AG08396 (cell line): ENCODE measurements at regions not wholly inside any gene's neighbourhood (a gene's known extent, or its start where the extent isn't known, plus 50 kb on each side); places are given as distances from the start of the nearest gene placed in this dataset.
"Not testable (repeated sequence)": the region's sequence is repeated elsewhere in the genome, so short reads cannot be mapped to it uniquely, and the experiment has no call there.

Experiments
- DNase-seq: peaks from one replicate; pipeline ENCODE4 v3.0.0; 2012; ENCODE audit warnings: low spot score, mixed read lengths

DNA sequence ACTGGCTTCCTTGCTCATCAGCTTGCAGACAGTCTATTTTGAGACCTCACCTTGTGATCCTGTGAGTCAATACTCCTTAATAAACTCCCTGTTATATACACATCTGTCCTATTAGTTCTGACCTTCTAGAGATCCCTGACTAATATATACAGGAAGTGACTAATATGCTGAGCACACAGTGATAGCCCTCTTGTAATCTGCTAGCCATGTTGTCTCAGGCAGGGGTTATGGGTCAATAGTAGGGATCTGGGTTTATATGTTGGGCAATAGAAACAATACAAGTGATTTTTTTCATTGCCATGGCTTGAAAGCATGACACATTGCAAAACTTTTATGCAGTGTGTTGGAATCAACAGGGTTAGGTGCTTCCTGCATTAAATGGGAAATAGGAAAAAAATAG, 562.2 kb downstream of the GALC start:
- DNase-seq, result peak; percentile 39

DNA sequence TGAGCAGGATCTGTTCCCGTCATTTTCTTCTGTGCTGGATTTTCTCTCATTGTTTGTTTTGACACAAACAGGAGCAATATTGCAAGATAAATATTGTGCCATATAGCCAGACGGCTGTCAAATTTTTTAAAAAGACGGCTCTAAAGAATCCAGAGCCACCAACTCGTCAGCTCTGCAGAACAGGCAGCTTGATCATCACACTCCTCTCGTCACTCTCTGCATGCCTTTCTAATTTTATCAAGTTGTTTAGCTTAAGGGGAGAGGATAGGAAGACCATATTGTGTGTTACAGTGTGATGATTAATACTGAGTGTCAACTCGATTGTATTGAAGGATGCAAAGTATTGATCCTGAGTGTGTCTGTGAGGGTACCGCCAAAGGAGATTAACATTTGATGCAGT, 562.8 kb downstream of the GALC start:
- peak; percentile 4 for DNase-seq

DNA sequence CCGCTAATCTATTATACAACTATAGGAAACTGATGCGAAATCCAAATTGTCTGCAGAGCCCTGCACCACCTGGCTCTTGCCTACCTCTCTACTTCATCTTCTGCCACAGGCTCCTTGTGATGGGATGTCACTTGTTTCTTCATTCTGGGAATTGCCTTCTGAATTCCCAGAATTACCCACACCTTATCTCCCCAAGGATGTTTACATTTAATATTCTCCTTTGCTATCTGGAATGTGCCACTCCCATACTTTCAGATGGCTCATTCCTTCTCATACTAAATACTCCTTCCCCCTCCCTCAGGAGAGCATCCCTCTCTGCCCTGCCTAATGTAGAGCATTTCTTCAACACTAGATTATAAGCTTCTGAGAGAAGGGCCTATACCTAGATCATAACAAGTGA, 573.1 kb downstream of the GALC start:
- no peak for DNase-seq

DNA sequence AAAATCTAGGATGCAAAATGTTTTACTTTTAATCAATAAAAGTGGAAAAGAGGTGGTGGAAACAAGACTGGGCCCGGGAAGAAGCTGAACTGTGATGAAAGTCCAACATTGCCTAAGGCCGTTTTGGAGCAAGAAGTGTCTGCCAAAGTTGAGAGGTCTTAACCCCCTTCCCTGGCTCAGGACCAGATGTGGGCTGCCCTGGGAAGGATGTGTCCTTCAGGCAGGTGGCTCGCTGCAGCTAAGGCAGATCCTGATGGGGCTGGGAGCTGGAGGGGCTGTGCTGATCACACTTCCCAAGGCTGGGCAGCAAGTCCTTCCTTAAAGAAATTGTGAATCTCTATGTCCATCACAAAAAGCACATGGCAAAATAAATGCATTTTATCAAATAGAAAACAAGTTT, 581.6 kb downstream of the GALC start:
- DNase-seq, result no peak

DNA sequence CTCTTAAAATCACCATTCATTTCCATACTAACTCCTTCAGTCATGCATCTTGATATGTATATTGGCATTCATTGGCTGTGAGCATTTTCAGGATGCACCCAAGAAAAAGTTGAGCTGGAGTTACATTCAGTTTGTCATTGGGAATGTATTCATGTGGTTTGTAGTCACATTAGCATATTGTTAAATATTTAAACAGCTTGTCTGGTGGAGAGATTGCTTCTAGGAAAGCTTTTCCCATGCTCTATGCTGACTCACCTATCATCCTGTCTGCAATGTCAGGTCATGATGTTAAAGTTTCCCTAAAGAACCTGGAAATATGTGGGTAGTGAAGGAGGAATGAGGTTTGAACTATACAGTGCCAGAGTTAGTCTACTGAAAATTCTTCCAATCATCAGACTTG, 583.6 kb downstream of the GALC start:
- DNase-seq, result peak; percentile 13

DNA sequence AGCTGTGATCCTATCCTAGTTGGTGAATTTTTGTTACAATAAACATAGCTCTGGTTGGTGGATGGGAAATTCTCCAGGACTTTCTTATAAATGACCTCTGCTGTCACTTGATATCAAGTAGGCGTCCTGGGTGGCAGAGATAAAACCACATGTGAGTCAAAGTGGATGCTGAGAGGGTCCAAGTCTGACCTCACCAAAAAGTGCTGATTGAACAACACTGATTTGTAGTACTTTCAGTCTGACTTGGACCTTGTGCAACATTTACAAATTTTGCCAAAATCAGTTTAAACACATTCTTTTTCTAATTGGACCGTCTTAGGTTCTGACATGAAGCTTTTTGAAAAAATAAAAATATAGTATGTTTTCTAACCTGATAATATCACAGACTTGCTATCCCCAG, 585.6 kb downstream of the GALC start:
- no peak for DNase-seq

DNA sequence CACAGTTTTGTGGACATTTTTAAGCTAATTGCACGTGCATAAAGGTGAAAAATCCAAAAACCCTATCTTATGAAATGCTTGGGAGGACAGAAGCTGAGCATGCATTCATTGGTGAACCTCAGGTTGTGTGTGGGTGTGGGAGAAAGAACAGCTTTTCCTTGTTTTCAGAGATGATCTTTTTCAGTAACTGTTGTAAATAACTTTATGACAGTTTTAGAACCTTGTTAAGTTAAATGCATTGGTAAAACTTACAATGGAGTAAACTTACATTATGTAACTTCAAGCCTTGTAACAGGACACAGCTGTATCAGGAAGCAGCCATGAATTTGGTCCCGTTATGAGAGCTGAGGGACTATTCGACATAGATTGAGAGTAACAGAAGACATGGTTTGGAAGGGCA, 587.4 kb downstream of the GALC start:
- DNase-seq, result no peak

DNA sequence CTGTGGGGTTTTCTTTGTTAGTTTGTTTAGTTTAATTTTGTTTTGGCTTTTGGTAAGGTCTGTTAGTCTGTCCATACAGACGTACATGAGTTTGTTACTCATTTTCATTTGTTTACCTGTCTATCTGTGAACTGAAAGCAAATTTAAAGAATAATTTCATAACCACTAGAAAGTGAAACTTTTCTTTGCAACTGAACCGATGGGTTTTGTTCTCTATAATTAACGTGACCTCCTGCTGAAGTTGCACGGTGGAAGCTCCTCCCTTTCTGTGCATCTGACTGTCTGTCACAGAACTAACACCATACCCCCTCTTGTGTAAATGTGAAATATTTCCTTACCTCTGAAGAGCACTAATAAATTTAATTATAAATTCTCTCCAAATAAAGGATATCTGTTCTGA, 595.5 kb downstream of the GALC start:
- DNase-seq, result no peak

DNA sequence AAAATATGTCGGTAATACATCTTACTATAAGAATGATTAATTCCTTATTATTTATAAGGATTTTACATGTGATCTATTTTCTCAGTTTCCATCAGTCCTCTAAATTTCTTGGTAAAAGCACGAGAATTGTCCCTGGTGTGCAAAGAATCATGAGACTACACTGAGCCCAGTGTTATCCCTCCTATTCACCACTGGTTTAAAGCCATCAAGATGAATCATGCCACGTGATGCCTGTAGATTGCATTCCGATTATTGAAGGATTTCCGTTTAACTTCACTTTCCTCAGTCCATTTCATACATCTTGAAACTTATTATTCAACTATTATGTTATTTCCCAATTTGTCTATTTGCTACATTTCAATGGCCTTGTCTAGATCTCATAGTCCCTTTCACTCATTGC, 601.9 kb downstream of the GALC start:
- no peak for DNase-seq

DNA sequence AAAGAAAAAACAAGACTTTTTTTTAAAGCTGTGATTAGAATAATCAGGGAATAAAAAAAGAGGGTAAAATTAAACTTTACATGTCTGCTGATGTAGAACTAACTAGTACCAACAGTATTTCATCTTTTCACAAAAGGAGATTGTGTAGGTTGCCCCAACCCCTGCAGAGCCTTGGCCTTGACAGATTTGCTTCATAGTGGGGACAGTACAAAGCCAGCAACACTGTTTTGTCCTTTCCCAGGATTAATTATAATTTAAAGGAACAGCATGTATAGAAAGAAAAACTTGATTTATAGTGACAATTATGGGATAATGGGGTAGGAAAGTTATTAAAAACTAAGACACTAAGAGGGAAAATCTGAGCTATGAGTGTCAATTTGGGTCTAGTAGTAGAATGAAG, 604.0 kb downstream of the GALC start:
- no peak for DNase-seq

DNA sequence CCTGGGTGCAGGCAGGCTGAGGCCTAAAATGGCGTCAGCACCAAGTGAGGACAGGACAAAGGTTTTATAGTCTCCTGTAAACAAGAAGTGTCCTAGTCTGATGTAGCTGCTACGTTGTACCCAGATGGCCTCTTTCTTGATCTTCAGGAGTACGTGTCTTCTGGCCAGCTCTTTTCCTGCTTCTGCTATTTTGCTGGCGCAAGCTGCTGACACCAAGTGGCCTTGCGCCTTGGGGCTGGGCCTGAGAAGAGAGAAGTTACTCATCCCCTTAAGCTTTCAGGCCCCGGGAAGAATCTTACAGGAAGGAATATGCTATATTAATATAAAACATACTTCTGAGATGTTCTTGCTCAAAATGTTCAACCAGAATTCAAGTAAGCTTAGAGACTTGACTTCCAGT, 605.2 kb downstream of the GALC start:
- no peak for DNase-seq

DNA sequence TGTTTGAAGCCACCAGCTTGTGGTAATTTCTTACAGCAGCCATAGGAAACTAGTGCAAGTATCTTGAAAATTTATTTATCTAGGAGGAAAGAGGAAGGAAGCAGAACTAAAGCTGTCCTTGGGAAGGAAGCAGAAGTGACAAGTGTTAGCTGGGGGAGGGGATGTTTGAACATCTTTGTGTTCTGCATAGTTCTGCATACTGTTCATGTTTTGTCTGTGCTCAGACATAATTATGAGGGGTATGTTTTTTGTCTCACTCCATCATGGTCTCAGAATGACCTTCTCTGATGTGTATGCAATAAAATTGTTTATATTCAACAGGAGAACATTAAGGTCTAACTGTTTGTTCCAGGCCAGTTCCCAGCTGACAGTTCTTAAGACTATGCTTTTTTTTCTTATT, 606.5 kb downstream of the GALC start:
- DNase-seq, result no peak

DNA sequence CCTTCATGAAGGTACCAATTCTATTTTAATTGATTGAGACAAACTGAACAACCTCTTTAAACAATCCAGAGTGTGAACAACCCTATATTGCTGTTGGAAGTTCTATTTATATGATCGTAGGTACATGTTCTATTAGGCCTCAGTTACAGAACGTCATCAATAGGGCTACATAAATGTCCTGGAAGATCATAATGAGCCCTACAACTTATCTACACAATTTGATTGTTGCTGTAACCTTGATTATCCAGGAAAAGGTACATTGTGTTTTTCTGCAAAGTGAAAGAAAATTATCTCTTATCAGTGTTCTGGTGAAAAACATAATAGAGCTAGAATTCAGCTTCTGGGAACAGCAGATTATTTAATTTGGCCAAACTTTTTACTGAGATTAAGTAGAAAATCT, 612.9 kb downstream of the GALC start:
- DNase-seq, result no peak

DNA sequence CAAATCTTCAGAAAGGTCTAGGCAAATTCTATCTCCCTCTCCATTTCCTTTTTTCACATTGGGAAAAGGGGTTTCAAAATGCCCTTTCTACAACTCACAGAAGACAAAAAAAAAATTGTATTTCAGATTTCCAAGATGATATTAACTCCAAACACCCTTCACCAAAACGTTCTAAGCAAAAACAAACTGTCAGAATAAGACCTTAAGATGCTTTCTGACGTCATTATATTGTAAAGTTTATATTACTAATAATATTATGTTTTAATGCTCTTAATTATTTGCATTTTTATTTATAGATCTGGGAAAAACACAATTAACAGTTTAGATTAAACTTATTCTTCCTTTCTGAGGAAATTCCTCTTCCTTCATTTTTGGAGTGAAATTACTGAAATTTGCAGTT, 624.2 kb downstream of the GALC start:
- DNase-seq, result no peak

DNA sequence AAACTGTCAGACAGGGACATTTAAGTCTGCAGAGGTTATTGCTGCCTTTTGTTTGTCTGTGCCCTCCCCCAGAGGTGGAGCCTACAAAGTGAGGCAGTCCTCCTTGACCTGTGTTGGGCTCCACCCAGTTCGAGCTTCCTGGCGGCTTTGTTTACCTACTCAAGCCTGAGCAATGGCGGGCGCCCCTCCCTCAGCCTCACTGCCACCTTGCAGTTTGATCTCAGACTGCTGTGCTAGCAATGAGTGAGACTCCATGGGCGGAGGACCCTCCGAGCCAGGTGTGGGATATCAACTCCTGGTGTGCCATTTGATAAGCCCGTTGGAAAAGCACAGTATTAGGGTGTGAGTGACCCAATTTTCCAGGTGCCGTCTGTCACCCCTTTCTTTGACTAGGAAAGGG, 632.7 kb downstream of the GALC start:
- not testable (repeated sequence) for DNase-seq

DNA sequence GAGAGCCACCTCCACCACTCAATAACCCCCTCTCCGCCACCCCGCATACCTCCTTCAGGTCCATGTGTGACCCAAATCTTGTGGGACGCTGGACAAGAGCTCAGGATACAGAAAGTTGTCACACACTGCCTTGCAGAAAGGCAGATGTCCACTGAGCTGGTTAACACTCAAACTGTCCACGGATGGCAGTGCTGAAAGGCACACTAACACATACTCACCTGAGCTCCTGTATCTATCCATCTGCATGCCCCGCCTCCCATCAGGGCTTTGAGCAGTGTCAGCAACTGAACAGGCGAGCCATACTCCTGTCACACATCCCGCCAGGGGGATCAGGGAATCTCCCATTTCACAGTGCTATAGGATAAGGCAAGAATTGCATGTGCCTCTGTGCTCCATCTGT, 642.0 kb downstream of the GALC start:
- no peak for DNase-seq

DNA sequence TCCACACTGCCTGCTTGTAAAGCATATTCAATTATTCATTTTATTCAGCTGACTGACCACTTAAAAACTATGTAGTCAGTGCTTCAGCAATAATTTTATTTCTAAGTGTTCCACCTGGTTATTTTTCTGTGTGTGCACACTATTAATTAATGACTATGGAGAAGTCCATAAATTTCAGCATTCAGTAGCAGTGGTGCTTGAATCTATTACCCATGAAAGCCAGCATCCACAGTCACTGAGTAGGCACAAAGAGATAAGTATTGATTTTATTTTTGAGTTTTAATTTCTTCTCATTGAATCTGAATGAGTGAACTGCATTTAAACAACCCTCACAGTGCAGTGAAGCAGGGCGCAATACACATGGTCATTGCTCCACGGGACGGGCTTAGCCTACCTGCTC, 643.1 kb downstream of the GALC start:
- DNase-seq, result no peak

DNA sequence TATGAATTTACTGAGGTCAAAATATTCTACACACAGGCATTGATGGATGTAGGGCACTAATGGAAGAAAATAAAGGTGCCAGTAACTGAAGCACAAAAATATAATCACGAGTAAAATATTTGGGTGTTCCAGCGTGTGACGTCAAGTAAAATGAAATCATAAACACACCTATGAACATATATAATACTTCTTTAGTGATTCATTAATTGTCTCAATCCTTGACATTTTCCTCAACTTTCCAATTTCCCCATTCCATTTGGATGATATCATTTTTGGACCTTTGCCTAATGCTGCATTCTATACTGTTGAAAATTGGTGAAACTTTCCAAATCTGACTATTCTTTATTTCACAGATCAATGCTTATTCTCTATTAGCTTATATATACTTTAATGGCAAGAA, 649.3 kb downstream of the GALC start:
- DNase-seq, result no peak

DNA sequence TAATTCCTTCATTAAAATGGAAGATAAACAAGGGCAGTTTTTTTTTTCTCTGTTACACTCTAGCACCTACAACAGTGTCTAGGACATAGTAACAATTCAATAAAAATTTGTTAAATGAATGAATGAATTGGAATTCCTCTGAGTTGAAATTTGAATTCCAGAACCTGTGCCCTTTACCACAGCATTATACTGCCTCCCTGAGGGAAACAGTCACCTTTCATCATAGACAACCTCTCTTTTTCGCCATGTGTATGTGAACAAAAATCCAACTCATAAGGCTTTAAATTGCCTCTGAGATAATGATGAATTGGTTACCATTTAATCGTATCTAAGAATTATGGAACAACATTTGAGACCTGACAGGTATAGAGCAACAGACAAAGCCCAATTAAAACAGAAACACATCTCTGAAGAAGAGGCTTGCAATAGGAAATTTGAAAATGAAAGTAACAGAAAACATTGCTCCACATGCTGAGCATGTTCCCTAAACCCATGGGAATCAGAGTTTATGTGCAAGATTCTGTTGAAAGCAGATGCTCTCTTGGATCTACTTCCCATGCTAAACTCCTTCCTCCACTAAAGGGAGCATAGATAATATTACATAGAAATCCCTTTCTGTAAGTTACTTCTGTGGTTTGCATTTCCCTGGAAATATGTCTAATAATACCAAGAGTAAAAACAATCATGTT, 657.8 kb downstream of the GALC start:
- DNase-seq, result peak; percentile 11

DNA sequence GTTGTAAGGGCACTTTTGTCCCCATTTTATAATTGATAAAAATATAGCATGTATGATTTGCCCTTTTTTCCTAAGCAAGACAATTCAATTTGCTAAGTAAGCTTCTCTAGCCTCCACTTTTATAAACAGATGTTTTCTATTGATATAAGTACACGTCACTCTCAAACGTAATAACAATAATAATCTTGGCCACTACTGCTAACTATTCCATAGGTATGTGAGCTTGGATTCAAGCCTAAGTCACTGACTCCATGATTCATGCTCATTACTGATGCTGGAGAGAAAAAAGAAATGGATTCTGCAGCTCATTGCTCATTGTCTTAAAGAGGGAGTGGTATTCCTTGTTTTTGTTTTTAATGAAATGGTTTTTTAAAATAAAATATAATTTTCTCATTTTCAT, 661.0 kb downstream of the GALC start:
- peak; percentile 22 for DNase-seq

DNA sequence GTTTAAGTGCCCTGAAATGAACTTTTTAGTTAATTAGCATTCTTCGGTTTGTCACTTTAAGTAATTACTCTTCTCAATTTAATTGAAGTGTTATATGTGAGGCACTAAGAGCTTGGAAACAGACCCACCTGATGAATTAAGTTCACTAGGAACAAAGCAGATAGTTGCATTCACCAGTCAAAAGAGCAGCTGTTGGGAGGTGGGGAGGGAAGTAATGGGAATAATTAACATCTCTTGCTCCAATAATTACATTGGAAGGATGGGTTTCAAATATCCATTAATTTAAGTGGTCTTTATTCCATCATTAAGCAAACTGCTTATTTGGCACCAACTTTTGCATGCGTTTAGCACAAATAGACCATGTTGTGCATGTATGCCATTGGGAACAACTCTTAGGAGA, 667.2 kb downstream of the GALC start:
- DNase-seq, result no peak

DNA sequence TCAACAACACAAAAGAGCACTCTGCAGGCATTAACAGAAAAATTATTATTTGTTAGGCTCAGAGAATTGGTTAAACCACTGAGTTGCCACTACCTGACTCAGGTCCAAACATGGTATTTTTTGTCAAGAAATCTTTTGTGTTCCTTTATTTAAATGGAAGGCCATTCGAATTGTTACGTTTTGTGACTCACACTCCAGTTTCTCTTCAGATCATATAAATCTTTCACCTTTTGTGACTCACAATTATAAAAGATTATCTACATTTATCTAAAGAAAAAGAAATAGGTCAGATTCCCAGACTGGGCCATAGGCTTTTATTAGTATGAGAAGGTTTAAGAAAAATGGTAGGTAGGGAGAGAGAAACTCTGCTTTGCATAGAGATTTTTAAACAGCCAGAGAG, 669.8 kb downstream of the GALC start:
- no peak for DNase-seq

DNA sequence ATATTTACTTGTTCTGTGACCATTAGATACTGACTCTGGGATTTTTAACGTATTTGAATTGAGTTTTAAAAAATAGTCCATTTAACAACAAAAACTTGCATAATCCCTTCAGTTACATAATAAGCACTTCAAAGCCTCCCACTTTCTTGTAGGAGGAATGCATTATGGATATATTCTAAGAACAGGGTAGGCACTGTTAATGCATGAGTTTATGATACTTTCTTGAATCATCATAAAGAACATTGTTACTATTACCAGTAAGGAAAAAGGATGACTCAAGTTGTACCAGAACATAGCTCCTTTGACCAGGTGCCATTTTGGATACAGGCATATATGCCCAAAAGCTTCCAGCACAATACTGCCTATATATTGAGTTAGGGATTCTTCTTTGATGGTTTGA, 671.4 kb downstream of the GALC start:
- DNase-seq, result no peak

DNA sequence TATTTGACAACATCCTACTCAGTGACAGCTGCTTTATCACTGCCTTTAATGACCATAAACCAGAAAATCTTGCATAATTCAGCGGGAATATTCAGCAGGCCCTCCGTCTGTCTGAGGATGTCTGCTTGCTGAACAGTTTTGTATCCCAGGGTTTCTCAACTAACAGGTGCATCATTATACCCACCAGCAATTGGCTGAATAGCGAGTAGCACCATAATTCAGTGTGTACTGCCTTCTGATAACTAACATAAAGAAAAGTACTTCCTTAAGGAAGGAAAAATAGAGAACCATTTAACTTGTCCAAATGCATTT, 680.1 kb downstream of the GALC start:
- DNase-seq, result no peak
